CD4-positive, alpha-beta T cell treated with Interleukin-15 for 1 hour (primary cell): ENCODE measurements at regions not wholly inside any gene's neighbourhood (a gene's known extent, or its start where the extent isn't known, plus 50 kb on each side); places are given as distances from the start of the nearest gene placed in this dataset.

Experiments
- DNase-seq: peaks from one replicate; pipeline ENCODE4 v3.0.0-alpha.2; 2020

DNA sequence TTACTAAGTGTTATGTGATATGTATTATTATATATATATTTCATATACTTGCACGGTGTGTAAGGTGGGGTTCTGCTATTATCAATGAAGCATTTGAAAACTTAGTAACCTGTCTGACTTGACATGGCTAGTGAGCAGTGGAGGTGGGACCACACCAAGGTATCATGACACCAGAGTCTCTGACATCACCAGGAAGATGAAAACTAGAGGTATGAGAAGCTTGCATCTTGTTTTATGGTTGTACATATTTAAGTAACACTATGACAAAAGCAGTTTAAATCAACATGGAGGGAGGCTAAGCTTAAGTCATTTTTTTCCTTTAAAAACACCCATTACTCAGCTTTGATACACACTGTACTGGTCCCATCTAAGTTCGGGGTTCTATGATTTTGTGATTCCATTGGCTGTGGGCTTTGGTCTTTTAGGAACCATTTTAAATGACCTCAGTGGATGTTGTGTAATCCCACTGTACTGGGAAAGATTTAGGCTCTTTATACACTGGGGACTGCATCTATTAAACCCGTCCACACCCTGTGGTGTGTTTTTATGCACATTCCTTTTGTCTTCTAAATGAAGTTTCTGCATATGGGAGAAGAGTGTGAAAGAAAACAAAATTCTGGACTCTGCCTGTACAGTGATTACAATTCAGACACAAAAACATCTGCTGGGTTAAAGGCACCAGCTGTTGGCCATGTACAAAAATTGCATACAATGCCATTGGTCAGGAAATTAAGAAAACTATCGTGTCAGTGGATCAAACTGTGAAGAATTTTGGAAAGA lies 570.6 kb downstream of the SPRY1 start:
- no peak for DNase-seq

DNA sequence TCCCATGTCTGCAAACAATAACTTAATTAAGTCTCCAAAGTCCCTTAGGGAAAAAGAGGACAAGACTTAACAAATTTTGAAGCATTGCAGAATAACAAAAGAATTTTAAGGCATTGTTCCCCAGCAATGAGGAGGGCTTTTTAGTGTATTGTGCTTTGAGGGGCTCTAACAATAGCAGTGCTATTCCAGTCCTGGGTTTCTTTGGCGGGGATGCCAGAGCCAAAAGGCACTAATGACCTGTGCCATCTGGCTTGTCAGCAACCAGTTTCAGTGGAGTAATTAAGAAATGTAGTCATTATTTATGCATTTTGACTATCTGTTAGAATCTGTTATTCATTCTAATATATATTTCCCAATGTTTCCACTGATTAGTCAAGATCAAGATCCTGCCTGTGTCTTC lies 575.4 kb downstream of the SPRY1 start:
- DNase-seq = no peak

DNA sequence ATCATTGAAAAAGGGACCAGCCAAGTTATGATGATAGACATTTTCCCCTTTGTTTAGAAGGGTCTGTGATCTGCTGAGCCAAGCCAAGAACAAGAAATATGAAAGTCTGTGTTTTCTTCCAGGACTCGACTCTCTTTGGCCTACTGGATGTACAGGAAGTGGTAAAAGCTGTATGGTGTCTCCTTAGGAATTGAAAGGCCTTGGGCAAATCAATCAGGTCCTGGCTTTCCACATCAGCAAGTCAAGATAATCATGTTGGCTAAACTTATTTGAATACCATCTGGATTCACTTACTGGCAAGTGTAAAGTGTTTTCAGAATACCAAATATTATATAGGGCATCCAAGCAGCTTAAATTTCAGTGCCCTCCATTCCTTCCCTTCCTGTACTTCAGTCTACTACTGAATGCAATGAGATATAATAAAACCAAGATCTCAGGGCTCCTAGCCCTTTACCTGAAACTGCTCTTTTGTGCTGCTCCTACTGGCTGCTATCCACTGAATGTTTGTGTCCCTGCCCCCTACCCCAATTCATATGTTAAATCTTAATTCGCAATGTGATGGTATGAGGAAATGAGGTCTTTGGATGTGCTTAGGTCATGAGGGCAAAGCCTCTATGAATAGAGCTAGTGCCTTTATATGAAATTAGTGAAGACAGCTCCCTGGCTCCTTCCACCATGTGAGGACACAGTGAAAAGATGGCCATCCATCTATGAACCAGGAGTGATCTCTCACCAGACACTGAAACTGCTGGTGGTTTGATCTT lies 578.0 kb downstream of the SPRY1 start:
- DNase-seq = no peak

DNA sequence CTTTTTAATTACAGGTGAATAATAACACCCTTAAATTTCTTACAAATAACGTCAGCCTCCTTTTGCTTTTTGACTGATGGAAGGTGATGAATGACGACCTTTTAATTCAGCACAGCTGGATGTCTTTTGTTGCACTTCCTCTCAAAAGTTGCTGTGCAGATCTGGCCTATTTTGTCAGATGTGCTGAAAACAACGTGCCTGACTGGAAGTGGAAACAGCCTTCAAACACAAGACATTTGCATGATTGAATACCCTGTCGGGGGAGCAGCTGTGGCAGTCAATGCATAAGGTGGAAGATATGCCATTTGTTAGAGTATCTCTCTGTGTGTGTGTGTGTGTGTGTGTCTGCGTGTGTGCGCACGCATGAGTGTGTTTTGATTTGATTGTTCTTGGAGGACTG lies 579.7 kb downstream of the SPRY1 start:
- no peak for DNase-seq

DNA sequence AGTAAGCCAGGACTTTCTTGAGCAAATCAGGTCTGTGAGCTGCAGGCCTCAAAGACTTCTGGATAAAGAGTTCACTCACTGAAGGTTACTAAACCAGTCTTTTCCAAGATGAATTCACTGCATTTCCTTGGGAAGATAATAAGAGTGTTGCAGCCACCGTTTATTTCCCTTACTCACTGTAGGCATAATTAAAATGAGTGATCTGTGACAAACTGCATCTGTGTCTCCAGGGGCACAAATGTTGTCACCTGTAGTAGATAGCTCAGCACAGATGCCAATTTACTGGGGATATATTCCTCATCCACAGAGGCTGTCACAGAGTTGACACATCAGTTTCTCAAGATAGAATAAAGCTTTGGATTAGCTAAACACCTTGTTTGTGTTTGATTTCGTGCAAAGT lies 580.2 kb downstream of the SPRY1 start:
- no peak for DNase-seq

DNA sequence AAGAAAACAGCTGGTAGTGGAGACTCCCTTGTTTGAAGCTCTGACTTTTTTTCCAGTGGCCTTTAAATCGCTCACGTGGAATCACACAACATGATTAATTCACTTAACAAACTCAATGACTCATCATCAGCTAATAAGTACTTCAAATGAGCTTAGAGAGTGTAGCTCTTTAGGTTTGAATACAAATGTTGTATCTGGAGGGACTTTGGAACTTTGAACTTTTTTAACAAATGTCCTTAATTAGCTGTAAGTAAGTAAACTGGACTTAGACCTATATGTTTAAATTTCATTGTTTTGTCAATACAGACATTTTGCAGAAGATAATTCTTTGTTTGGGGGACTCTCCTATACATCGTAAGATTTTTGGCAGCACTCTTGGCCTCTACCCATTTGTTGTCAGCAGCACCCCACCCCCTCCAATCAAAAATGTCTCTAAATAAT lies 581.1 kb downstream of the SPRY1 start:
- DNase-seq = no peak

DNA sequence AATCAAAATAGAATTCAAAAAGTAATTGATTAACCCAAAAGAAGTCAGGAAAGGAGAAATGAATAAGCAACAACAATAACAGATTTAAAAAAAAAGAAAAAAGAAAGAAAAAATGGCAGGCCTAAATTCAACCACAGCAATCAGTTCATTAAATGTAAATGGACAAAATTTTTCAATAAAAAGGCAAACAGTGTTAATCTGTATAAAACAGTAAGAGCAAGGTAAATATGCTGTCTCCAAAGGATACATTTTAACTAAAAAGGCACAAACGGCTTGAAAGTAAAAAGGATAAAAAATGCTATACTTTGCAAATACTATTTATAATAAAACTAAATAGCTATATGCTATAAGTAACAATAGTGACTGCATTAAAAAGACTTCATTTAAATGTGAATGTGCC lies 582.0 kb downstream of the SPRY1 start:
- DNase-seq = no peak

DNA sequence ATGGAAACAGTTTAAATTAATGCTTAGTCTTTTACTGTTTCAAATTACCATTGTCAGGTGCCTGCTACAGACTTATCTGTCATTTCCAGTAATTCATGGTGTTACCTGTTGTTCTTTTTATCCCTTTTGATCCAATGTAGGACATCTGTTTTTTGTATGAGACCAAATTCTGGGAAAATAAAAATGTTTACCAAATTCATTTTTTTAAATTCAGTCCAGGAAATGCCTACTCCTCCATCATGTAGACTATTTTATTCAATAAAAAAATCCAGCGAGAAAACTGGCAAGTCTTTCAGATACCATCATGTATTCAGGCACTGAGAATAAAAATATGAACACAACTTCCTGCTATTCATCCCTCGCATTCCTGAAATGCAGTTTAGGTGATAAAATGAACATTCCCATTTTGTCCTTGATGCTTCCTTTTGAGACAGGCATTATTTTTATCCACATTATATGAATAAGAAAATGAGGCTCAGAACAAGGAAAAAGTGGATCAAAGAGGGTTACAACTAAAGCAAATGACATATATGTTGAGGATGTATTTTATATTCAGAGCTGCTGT lies 584.2 kb downstream of the SPRY1 start:
- no peak for DNase-seq

DNA sequence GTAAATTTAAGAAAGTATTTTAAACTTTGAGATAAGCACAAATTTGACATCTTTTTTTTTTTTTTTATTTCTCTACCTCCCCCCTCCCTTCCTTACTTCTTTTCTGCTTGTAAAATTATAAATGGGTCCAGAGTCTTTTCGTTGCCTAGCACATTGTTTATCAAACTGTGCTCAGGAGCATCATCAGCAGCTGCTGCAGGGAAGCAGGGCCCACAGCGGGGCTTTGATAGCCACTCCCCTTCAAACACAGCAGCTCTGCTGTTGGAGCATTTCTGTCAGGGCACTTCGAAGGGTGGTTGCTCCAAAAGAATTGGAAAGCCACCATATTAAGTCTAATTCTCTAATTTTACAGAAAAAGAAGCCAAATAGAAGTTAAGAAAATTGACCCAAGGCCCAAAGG lies 588.3 kb downstream of the SPRY1 start:
- no peak for DNase-seq

DNA sequence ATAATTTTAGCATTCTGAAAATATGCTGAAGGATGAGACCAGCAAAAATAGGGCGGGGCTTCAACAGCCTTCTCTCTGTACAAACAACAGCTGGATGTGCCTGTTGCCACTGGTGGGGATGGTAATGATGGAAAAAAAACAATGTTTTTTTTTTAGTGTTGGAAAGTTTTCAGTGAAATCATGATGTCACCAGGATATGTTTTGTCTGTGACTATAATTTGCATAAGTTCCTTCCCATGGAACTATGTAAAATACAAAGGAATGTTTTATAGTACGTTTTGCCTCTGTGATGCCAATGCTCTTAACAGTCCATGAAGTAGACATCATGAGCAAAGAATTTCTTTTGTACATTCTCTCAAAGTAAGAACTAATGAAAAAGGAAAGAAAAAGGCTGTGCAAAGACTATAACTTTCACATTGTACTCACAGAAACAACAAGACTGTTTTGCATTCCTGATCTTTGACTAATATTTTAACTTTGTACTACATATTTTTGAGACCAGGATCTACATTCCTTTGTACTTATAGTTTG lies 589.7 kb downstream of the SPRY1 start:
- DNase-seq = no peak

DNA sequence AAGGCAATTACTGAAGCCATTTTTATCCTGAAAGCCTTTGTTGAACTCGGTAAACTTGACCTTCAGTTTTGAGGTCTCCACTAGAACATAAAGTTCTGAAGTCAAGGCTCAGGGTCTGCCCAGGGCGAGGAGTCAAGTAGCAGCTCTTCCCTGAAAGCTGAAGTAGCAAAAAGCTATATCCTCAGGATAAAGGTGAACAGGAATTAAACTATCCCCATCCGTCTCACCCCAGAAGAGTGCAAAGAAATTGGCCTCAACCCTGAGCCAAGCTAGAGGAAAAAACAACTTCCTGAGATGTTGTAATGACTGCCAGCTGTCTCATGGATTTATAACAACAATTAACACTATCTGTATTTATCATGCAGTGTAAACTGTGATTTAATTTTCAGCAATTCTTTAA lies 590.8 kb downstream of the SPRY1 start:
- DNase-seq = no peak

DNA sequence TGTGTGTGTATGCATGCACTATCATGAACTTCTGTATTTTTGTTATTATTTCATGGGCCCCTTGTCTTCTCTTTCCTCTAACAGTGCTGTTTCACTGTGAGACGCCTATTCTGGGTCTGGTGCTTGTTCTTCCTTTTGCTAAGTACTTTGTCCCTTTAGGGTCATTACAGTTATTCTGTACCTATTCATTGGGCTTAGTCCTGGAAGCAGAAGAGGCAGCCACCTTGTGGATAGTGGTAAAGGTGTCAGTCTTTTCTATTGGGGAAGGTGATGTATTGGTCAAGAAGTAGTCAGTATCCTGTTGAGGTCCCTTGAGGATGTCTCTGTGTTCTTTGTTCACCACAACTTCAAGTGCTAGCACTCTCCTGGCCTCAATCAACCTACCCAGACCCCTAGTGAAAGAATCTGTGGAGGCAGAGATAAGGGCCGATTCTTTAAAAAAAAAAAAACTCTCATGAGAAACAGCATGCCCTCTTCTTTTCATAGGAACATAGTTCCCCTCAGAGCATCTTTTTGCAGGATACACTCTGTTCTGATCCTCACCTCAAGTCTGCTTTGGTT lies 593.8 kb downstream of the SPRY1 start:
- no peak for DNase-seq

DNA sequence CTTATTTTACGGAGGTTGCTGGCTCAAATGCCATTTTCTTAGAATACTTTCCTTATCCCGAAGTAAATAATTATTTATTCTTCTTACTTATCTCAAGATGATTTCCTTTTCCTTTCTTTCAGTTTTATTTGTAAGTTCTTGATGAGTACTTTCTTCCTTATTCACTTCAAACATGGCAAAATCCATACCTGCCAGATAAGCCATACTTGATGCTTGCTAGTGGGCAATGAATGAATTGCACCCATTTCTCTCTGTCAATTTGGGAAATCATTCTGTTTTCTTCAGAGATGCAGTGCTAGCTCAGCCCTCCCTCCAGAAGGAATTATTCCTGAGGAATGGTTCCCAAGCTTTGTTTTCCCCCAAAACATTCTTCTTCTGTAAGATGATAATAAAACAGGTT lies 598.3 kb downstream of the SPRY1 start:
- DNase-seq = no peak

DNA sequence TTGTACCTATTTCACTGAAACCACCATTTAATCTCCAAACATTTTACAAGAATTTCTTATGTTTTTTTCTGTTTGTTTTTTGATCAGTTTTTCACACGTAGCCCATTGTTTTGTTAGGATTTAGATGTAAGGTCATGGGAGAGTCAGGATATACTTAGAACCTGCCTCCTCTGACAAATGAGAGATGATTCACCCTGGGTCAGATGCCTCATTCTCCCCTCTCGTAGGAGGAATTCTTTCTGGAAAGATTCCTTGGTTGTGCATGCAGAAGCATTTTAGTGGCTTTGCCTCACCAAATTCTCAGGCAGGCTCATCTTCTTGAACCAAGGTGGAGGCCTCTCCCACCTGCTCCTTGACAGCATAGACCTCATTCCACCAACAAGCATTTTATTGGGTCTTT lies 599.3 kb downstream of the SPRY1 start:
- DNase-seq = no peak

DNA sequence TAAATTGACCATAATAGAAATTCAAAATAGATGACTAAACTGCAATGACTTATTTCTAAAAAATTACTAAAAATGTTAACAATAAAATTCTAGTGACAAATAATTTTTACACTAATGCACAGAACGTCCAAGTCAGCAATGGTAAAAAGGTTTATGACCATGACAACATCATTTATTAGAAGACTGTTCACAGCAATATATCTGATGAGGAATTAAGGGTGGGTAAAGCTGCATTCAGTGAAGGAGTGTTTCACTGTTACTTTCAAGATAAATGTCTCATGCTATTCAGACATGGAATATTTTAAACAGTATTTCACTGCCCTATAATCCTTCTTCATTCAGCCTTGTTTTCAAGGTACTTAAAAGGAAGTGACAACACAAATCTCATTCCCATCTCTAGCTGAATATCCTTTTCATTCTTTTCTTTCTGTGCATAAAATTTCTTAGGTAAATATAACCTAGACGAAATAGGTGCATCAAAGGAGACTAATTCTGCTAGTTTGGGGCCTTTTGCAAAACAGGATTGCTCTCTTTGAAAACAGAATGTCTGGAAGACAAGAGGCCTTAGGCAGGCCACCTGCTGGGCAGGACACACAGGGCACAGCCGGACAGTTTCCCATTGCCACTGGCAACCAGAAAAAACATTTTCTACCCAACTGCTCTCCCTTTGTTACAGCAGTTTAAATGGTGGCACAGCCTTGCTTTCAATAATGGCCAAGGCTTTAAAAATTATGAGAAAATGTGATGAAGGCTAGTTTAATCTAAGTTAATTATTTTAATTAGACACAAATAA lies 600.3 kb downstream of the SPRY1 start:
- no peak for DNase-seq

DNA sequence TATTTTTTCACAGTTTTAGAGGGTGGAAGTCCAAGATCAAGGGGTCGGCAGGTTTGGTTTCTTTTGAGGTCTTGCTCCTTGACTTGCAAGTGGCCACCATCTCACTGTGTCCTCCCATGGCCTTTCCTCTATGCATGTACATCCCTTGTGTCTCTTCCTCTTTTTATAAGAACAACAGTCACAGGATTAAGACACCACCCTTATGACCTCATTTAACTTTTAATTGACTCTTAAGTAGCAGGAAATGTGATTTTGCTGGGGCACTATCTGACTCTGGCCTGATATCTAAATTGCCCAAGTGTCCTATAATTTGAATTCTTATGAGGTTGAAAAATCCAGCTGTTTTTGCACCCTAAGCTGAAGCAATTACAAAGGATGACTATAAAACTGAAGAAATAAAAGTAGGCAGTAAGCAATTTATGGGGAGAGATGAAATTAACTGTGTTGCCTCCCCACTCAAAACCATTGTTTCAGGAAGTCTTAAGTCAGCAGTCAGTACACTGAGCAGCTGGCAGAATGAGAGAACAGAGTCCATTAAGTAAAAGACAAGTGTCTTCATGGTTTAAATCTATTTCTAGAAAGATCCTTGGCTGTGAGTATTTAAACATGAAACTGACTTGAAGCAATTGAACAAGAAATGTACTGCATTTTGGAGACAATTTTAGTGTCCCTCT lies 601.3 kb downstream of the SPRY1 start:
- DNase-seq = no peak

DNA sequence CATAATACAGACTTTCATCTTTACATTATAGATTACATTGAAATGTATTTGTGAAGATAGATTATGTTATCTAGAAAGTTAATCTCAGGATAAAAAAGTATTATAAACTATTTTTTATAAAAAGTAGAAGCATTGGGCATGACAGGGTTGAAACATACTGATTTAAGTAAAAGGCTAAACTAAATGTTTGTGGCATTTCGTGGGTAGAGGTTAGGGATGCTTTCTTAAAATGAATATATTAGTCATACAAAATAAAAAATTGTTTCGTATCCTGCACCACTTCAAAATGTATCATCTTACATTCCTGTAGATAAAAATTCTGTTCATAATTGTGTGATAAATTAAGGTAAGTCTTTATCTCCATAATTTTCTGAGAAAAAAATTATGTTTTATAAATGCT lies 603.6 kb downstream of the SPRY1 start:
- no peak for DNase-seq

DNA sequence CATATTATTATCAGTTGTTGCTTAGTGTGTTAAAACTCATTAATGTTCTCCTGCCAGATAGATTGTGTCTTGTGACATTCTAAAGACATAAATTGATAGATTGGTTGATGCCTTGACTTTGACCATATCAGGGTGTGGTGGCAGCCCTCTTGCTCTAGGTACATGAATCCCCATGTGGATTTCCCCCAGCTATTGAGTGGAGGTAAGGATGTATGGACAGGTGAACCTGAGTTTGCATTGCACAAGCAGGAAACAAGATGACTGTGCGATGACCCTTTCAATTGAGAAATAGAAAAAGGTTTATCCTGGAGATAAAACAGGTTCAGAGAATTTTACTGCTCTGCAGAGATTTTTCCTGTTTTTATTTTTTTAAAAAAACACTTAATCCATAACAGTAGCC lies 619.2 kb downstream of the SPRY1 start:
- DNase-seq = no peak

DNA sequence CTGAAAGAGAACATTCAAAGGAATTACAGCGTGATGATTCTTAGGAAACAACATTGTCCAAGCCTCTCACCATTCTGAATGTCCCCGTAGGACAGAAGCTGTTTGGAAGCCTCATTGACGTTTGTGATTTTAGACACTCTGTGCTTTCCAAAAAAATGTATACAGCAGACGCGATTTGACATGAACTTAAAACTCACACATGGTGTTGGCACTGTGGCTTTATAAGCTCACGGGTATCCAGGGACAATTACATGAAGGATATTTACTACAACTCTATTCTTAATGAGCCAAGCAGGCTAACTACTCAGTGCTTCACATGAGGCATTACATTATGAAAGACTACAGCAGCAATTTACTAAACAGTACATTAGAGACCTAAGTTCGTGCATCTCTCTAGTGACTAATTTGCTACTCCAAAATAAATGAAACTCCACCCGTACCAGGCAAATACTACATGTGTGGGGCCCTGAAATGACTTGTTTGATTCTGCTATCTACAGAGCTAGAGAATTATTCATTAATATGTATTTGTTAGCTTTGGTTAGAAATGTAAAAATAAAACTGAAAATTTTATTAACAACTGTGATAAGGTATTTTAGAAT lies 620.7 kb downstream of the SPRY1 start:
- DNase-seq = no peak

DNA sequence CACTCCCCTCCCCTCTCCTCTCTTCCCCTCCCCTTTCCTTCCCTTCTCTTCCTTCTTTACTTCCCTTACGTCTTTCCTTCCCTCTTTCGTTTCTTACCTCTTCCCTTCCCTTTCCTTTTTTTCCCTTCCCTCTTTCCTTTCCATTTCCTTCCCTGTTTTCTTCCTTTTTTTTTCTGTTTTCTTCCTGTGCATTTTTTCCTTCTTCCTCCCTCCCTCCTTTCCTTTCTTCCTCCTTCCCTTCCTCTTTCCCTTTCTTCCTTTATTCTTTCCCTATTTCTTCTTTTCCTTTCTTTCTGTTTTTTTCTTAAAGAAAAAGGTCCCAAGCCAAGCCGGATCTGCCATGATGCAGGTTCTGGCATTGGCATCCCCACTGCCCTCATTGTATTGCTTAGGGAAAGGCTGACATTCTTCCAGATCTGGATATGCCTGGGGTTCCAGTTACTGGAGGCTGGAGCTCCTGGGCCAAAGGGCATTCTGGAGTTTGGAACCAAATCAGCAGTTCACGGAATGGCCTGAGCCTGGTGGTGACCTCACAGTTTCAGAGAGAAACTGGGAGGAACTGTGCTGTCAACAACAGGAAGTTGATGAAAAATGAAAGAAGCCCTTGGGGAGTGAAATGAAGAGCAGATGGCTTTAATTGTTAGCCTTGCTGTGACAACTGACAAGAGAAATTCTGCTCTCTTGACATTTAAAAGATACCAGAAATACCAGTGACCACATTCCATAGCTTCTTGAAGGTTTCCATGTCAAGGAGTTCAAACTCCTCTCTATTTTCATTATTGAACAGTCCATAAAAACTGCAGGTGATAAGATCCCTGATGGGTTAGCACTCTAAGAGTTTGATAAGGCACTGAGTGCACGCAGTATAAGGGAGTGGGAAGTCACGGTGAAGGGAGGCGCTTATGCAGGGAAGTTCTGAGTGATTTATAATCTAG lies 622.1 kb downstream of the SPRY1 start:
- DNase-seq = peak; percentile 22
